ENCODE measurements at regions not wholly inside any gene's neighbourhood (a gene's known extent, or its start where the extent isn't known, plus 50 kb on each side); places are given as distances from the start of the nearest gene placed in this dataset.

- no peak for TF ChIP-seq MYC (IDR thresholded peaks at IDR 0.05; ENCODE audit: low read depth, low read length)
- TF ChIP-seq CTCF (IDR thresholded peaks at IDR 0.05; ENCODE audit: low read depth, low read length) = peak; percentile 67
These were observed 168.2 kb upstream of the PDGFD start for GRCh38 chr11:104332110-104332509.
